Stimulated activated CD8-positive, alpha-beta memory T cell treated with anti-CD3 and anti-CD28 coated beads, Interleukin-7, amount 100 ng/mL, for 1 hour (primary cell): ENCODE measurements at regions not wholly inside any gene's neighbourhood (a gene's known extent, or its start where the extent isn't known, plus 50 kb on each side); places are given as distances from the start of the nearest gene placed in this dataset.

ENCODE experiments used
- DNase-seq, 2 donors: peaks; one replicate each; pipeline ENCODE4 v3.0.0-alpha.2; 2020; ENCODE audit warnings: low read depth in 2 of 2

GRCh38 chr4:74649193-74649592, 145.1 kb downstream of the BTC start:
- DNase-seq: no peak

GRCh38 chr4:74651198-74651597, 143.1 kb downstream of the BTC start:
- no peak for DNase-seq

- DNase-seq: no peak
These were observed 140.7 kb downstream of the BTC start for GRCh38 chr4:74653331-74654229.

GRCh38 chr4:74654230-74654681, 140.1 kb downstream of the BTC start:
- no peak for DNase-seq

- no peak for DNase-seq
These were observed 137.7 kb downstream of the BTC start for GRCh38 chr4:74656596-74656995.

- DNase-seq: no peak
These were observed 136.2 kb downstream of the BTC start for GRCh38 chr4:74658116-74658515.

GRCh38 chr4:74659576-74660411, 134.5 kb downstream of the BTC start:
- DNase-seq: no peak

- DNase-seq: no peak
These were observed 133.5 kb downstream of the BTC start for GRCh38 chr4:74660866-74661265.

GRCh38 chr4:74661427-74662201, 132.7 kb downstream of the BTC start:
- DNase-seq: no peak

GRCh38 chr4:74663631-74664030, 130.7 kb downstream of the BTC start:
- no peak for DNase-seq

- DNase-seq: no peak
These were observed 129.0 kb downstream of the BTC start for GRCh38 chr4:74665346-74665745.

GRCh38 chr4:74665876-74666275, 128.4 kb downstream of the BTC start:
- no peak for DNase-seq

- DNase-seq: no peak
These were observed 126.9 kb downstream of the BTC start for GRCh38 chr4:74667438-74667837.

GRCh38 chr4:74667944-74668343, 126.4 kb downstream of the BTC start:
- DNase-seq: no peak

- no peak for DNase-seq
These were observed 124.6 kb downstream of the BTC start for GRCh38 chr4:74669702-74670101.

GRCh38 chr4:74670583-74670982, 123.7 kb downstream of the BTC start:
- no peak for DNase-seq

GRCh38 chr4:74671080-74671698, 123.1 kb downstream of the BTC start:
- peak in 1 of 2 donors; percentile 2 for DNase-seq

GRCh38 chr4:74674750-74675149, 119.6 kb downstream of the BTC start:
- DNase-seq: no peak

- DNase-seq: no peak
These were observed 118.5 kb downstream of the BTC start for GRCh38 chr4:74675673-74676279.

GRCh38 chr4:74682567-74683359, 111.6 kb downstream of the BTC start:
- no peak for DNase-seq
